SU-DHL-6 (cell line): ENCODE measurements at regions not wholly inside any gene's neighbourhood (a gene's known extent, or its start where the extent isn't known, plus 50 kb on each side); places are given as distances from the start of the nearest gene placed in this dataset.
"Not testable (repeated sequence)": the region's sequence is repeated elsewhere in the genome, so short reads cannot be mapped to it uniquely, and the experiment has no call there.

ENCODE experiments used
- H2AFZ ChIP-seq: fragments of 200-600 bp; sonication (generic); 2 replicates; pipeline ENCODE4 v1.6.1; 2014; ENCODE audit warnings: low read depth, mild to moderate bottlenecking, moderate library complexity, mixed read lengths, antibody characterized with exemption, low read length; ENCODE audit not compliant: severe bottlenecking
- H3F3A ChIP-seq: fragments of 200-600 bp; shearing (Covaris generic); 2 replicates; pipeline ENCODE4 v1.6.0; 2016; ENCODE audit warnings: antibody characterized with exemption, mild to moderate bottlenecking; ENCODE audit not compliant: insufficient read depth
- H3K27ac ChIP-seq: fragments of 200-600 bp; sonication (generic); 2 replicates; pipeline ENCODE4 v1.5.1; 2016; ENCODE audit warnings: low read depth, mild to moderate bottlenecking, low read length, moderate library complexity, mixed read lengths
- H3K27me3 ChIP-seq: fragments of 200-600 bp; sonication (generic), shearing (Covaris generic); 2 replicates; pipeline ENCODE4 v1.6.0; 2014; ENCODE audit warnings: mild to moderate bottlenecking, low read length
- H3K36me3 ChIP-seq: fragments of 200-600 bp; sonication (generic); 2 replicates; pipeline ENCODE4 v1.6.1; 2014; ENCODE audit warnings: mild to moderate bottlenecking, low read length, mixed read lengths
- H3K4me2 ChIP-seq: fragments of 300-600, 200-600 bp; shearing (Covaris generic), sonication (generic); 2 replicates; pipeline ENCODE4 v1.6.0; 2014; ENCODE audit warnings: low read length, low read depth, mild to moderate bottlenecking; ENCODE audit not compliant: poor library complexity, severe bottlenecking
- H3K4me3 ChIP-seq: fragments of 200-600 bp; sonication (generic); 2 replicates; pipeline ENCODE4 v1.5.1; 2014; ENCODE audit warnings: antibody characterized with exemption, low read length, mild to moderate bottlenecking, mixed read lengths; ENCODE audit not compliant: insufficient read depth, poor library complexity, severe bottlenecking
- H3K79me2 ChIP-seq: fragments of 200-600 bp; sonication (generic); 2 replicates; pipeline ENCODE4 v1.6.1; 2014; ENCODE audit warnings: mild to moderate bottlenecking, low read length, moderate library complexity; ENCODE audit not compliant: insufficient read depth
- H3K9ac ChIP-seq: fragments of 200-600 bp; sonication (generic); 2 replicates; pipeline ENCODE4 v1.7.0; 2014; ENCODE audit warnings: mild to moderate bottlenecking, low read length
- H3K9me2 ChIP-seq: fragments of 200-600 bp; sonication (generic); replicated peaks from 2 replicates; pipeline ENCODE4 v1.6.1; 2014; ENCODE audit warnings: low read length; ENCODE audit not compliant: insufficient read depth
- H3K9me3 ChIP-seq: fragments of 200-600 bp; sonication (generic); 2 replicates; pipeline ENCODE4 v1.6.1; 2014; ENCODE audit warnings: low read length, mixed read lengths; ENCODE audit not compliant: insufficient read depth
- H4K20me1 ChIP-seq: fragments of 200-600 bp; sonication (generic); 2 replicates; pipeline ENCODE4 v1.6.1; 2014; ENCODE audit warnings: low read depth, mild to moderate bottlenecking, antibody characterized with exemption, low read length, moderate library complexity, mixed read lengths
- EZH2phosphoT487 ChIP-seq: fragments of 200-600 bp; sonication (generic), shearing (Covaris generic); conservative IDR thresholded peaks from 2 replicates; pipeline ENCODE4 v1.6.1; 2018; ENCODE audit warnings: mild to moderate bottlenecking, antibody characterized with exemption, low read length, moderate library complexity, mixed read lengths
- TF ChIP-seq, protein P1 (sequence below): fragments of 200-600 bp; sonication (generic); IDR thresholded peaks from one replicate; pipeline ENCODE4 v1.5.1; 2017; ENCODE audit warnings: antibody characterized with exemption, mild to moderate bottlenecking, low read length, moderate library complexity; ENCODE audit not compliant: insufficient read depth, poor library complexity, severe bottlenecking

DNA sequence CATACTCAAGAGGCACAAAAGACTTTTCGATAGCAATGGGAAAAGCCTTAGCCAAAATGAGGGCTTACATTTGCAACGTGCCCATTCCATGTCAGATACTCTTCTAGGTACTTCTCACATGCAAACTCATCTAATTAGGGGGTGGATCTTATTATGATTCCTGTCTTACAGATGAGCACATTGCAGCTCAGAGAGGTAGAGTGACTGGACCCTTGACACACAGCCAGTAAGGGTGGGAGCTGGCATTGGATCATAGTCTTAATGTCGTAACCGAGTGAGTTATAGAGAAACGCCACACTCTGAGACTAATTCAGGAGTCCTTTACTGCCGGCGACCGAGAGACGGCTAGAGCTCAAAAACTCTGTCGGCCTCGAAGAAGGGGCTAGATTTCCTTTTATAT is 78.8 kb upstream of the GRIN2A start:
- no peaks in the 10 kb centered on the region for H3K27me3 ChIP-seq
- no peak overlapping the region for H3K27ac ChIP-seq
- H3F3A ChIP-seq, result no peaks in the 10 kb centered on the region
- no peak overlapping the region for H3K4me3 ChIP-seq
- no peaks in the 10 kb centered on the region for H3K9me2 ChIP-seq
- H3K9ac ChIP-seq, result no peak overlapping the region
- H3K36me3 ChIP-seq, result no peaks in the 10 kb centered on the region
- no peak overlapping the region for H3K4me2 ChIP-seq
- H2AFZ ChIP-seq, result no peak overlapping the region
- no peaks in the 10 kb centered on the region for H3K79me2 ChIP-seq
- no peak for TF ChIP-seq EZH2phosphoT487
- TF ChIP-seq, protein P1, sequence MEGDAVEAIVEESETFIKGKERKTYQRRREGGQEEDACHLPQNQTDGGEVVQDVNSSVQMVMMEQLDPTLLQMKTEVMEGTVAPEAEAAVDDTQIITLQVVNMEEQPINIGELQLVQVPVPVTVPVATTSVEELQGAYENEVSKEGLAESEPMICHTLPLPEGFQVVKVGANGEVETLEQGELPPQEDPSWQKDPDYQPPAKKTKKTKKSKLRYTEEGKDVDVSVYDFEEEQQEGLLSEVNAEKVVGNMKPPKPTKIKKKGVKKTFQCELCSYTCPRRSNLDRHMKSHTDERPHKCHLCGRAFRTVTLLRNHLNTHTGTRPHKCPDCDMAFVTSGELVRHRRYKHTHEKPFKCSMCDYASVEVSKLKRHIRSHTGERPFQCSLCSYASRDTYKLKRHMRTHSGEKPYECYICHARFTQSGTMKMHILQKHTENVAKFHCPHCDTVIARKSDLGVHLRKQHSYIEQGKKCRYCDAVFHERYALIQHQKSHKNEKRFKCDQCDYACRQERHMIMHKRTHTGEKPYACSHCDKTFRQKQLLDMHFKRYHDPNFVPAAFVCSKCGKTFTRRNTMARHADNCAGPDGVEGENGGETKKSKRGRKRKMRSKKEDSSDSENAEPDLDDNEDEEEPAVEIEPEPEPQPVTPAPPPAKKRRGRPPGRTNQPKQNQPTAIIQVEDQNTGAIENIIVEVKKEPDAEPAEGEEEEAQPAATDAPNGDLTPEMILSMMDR, result no peak
- no peaks in the 10 kb centered on the region for H4K20me1 ChIP-seq
- H3K9me3 ChIP-seq, result no peaks in the 10 kb centered on the region

DNA sequence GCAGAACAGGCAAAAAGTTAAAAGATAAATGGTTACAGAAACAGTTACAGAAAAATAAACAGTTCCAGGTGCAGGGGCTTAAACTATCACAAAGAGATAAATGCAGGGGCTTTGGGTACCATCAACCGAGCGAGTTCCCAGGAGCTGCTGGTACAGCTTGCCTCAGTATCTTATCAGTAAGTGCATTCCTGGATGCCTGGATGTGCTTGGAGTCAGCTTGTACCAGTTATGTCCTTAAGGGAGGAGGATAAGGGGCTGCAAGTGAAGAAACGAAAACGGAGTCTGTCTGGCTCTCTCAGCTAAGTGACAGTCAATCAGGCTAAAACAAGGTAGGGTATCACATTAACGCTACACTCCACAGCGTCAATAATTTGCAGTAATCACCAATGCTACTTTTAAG is 79.3 kb upstream of the GRIN2A start:
- not testable (repeated sequence) for H2AFZ ChIP-seq, H3K4me3 ChIP-seq, H3F3A ChIP-seq, H3K4me2 ChIP-seq, H3K27me3 ChIP-seq, H3K79me2 ChIP-seq, H3K9ac ChIP-seq, H3K36me3 ChIP-seq, H3K27ac ChIP-seq, H4K20me1 ChIP-seq, H3K9me3 ChIP-seq, H3K9me2 ChIP-seq

DNA sequence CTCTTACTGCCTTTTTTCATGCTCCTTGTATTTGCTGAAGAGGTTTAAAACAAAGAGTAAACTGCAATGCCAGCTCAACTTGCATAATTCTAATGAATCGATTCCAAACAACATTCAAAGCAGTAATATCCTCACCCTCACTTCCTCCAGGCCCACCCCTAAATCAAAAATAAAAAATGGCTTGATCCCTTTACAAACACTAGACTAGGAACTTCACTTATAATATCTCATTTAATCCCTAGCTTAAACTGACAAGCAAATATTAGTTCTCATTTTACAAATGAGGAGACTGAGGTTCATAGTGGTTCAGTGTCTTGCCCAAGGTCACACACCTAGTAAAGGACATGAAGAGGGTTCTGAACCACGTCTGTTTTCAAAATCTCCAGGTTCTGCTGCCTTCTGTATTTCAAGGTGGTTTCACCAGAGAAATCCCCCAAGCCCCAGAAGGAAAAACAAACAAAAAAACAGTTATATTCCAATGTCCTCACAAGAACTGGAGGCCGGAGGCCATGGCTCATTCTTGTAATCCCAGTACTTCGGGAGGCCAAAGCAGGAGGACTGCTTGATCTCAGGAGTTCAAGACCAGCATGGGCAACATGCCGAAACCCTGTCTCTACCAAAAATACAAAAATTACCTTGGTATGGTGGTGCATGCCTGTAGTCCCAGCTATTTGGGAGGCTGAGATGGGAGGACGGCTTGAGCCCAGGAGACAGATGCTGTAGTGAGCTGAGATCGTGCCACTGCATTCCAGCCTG is 80.3 kb upstream of the GRIN2A start:
- Histone ChIP-seq H3K9me3 (no peaks in the 10 kb centered on the region), H3K4me3 (no peak overlapping the region), H3F3A (no peaks in the 10 kb centered on the region), H3K4me2 (no peak overlapping the region), H3K27ac (no peak overlapping the region), H3K79me2 (no peaks in the 10 kb centered on the region), H3K36me3 (no peaks in the 10 kb centered on the region), H3K9ac (no peak overlapping the region), H2AFZ (no peak overlapping the region), H3K27me3 (no peaks in the 10 kb centered on the region), H4K20me1 (no peaks in the 10 kb centered on the region), H3K9me2 (no peaks in the 10 kb centered on the region)
- no peak for TF ChIP-seq EZH2phosphoT487
- TF ChIP-seq, protein P1, result no peak

DNA sequence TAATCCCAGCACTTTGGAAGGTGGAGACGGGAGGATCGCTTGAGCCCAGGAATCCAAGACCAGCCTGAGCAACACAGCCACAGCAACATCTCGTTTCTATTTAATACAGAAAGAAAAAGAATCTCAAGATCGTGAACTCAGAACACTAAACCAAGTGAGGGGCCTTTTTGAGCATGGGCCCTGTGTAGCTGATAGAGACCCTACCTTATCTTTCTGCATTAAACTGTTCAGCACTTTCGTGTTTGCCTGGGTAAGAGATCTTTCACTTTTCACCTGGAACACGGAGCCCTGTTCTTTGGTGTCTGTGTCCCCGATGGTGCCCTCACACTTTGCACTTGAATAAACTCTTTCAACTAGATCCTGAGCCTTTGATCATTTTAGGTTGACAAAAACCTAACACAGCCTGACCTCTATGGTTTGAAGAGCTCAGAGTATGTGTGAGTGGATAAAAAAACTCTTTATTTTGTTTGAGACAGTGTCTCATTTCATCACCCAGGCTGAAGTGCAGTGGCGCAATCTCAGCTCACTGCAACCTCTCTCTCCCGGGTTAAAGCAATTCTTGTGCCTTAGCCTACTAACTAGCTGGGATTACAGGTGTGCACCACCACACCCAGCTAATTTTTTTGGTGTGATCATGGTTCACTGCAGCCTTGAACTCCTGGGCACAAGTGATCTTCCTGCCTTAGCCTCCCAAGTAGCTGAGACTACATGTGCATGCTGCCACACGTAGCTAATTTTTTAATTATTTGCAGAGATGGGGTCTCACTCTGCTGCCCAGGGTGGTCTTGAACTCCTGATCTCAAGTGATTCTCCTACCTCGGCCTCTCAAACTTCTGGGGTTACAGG is 83.8 kb upstream of the GRIN2A start:
- no peaks in the 10 kb centered on the region for H4K20me1 ChIP-seq
- no peak overlapping the region for H2AFZ ChIP-seq
- H3K9ac ChIP-seq, result no peak overlapping the region
- no peaks in the 10 kb centered on the region for H3F3A ChIP-seq
- no peaks in the 10 kb centered on the region for H3K36me3 ChIP-seq
- TF ChIP-seq, protein P1, result no peak
- no peak for TF ChIP-seq EZH2phosphoT487
- no peaks in the 10 kb centered on the region for H3K9me3 ChIP-seq
- H3K79me2 ChIP-seq, result no peaks in the 10 kb centered on the region
- H3K27ac ChIP-seq, result no peak overlapping the region
- H3K4me3 ChIP-seq, result no peak overlapping the region
- H3K27me3 ChIP-seq, result no peaks in the 10 kb centered on the region
- H3K4me2 ChIP-seq, result no peak overlapping the region
- no peaks in the 10 kb centered on the region for H3K9me2 ChIP-seq
